SK-N-SH (cell line): ENCODE measurements at regions not wholly inside any gene's neighbourhood (a gene's known extent, or its start where the extent isn't known, plus 50 kb on each side); places are given as distances from the start of the nearest gene placed in this dataset.

Experiments
- CTCF ChIA-PET: fragments of 300-600, 350-600 bp; formaldehyde crosslinking; extraction: SDS; loops from one replicate; lab custom pipeline; 2021; lab: Yijun Ruan, JAX
- POLR2A ChIA-PET: fragments of 350-600 bp; sonication (Branson Sonifier 250); formaldehyde crosslinking; extraction: SDS; loops from one replicate; lab custom pipeline; 2020; ENCODE audit warnings: antibody characterized with exemption, inconsistent platforms; lab: Yijun Ruan, JAX
- DNase-seq: peaks from one replicate; pipeline ENCODE4 v3.0.0; 2012
- H2AFZ ChIP-seq: fragments of 200-600 bp; sonication (generic); 2 replicates; pipeline ENCODE4 v1.8.1; 2016; ENCODE audit warnings: antibody characterized with exemption, mild to moderate bottlenecking, low read depth
- H3F3A ChIP-seq: fragments of 200-600 bp; sonication (generic); replicated peaks from 2 replicates; pipeline ENCODE3; 2016; ENCODE audit warnings: antibody characterized with exemption, mild to moderate bottlenecking; ENCODE audit not compliant: insufficient read depth
- H3K27ac ChIP-seq, 2 experiments: fragments of 200-500 bp in 1 of 2; fragments of 200-600 bp in 1 of 2; sonication (Bioruptor generic) in 1 of 2; sonication (generic), shearing (Covaris generic) in 1 of 2; 2 replicates each; pipeline versions ENCODE4 v1.5.1 to v1.6.1; 2014 to 2016; ENCODE audit warnings: low read depth in 2 of 2, inconsistent platforms in 1 of 2, low read length in 1 of 2, mild to moderate bottlenecking in 1 of 2, mixed read lengths in 1 of 2
- H3K27me3 ChIP-seq: fragments of 200-600 bp; sonication (generic), shearing (Covaris generic); 2 replicates; pipeline ENCODE4 v1.6.1; 2016; ENCODE audit warnings: mixed run types; ENCODE audit not compliant: insufficient read depth
- H3K36me3 ChIP-seq, 2 experiments: fragments of 200-500 bp in 1 of 2; fragments of 200-600 bp in 1 of 2; sonication (Bioruptor generic) in 1 of 2; sonication (generic) in 1 of 2; replicated peaks in 1 of 2; 2 replicates each; pipeline versions ENCODE3 to v1.5.1; 2014 to 2016; ENCODE audit warnings: low read length in 1 of 2, mild to moderate bottlenecking in 1 of 2; ENCODE audit not compliant: insufficient read depth in 2 of 2, control insufficient read depth in 1 of 2
- H3K4me1 ChIP-seq, 2 experiments: fragments of 200-500 bp in 1 of 2; fragments of 200-600 bp in 1 of 2; sonication (Bioruptor generic) in 1 of 2; sonication (generic), shearing (Covaris generic) in 1 of 2; 2 replicates each; pipeline versions ENCODE4 v1.5.1 to v1.6.1; 2014 to 2016; ENCODE audit warnings: low read depth in 1 of 2, low read length in 1 of 2, mixed run types in 1 of 2; ENCODE audit not compliant: insufficient read depth in 2 of 2, control insufficient read depth in 1 of 2
- H3K4me2 ChIP-seq: fragments of 200-600 bp; sonication (generic), shearing (Covaris generic); 2 replicates; pipeline ENCODE4 v1.6.1; 2017; ENCODE audit warnings: mixed run types
- H3K4me3 ChIP-seq, 2 experiments: fragments of 200-500 bp in 1 of 2; fragments of 200-600 bp in 1 of 2; sonication (Bioruptor generic) in 1 of 2; sonication (generic), shearing (Covaris generic) in 1 of 2; 2 replicates each; pipeline versions ENCODE4 v1.5.1 to v1.8.1; 2014 to 2016; ENCODE audit warnings: low read depth in 2 of 2, inconsistent platforms in 1 of 2, low read length in 1 of 2, mild to moderate bottlenecking in 1 of 2, mixed read lengths in 1 of 2, moderate library complexity in 1 of 2
- H3K79me2 ChIP-seq: fragments of 200-600 bp; sonication (generic); 2 replicates; pipeline ENCODE4 v1.8.1; 2017; ENCODE audit warnings: mild to moderate bottlenecking; ENCODE audit not compliant: insufficient read depth
- H3K9ac ChIP-seq: fragments of 200-600 bp; sonication (generic); 2 replicates; pipeline ENCODE4 v1.6.1; 2017; ENCODE audit warnings: mixed run types
- H3K9me2 ChIP-seq: fragments of 200-600 bp; sonication (generic); 2 replicates; pipeline ENCODE4 v1.6.1; 2017; ENCODE audit warnings: mixed run types
- H3K9me3 ChIP-seq: fragments of 200-600 bp; sonication (generic); 2 replicates; pipeline ENCODE4 v1.6.1; 2017; ENCODE audit warnings: mixed run types, mild to moderate bottlenecking, moderate library complexity
- H4K20me1 ChIP-seq: fragments of 200-600 bp; sonication (generic); 2 replicates; pipeline ENCODE4 v1.6.1; 2017; ENCODE audit warnings: mild to moderate bottlenecking, mixed run types; ENCODE audit not compliant: insufficient read depth
- CHD2 ChIP-seq: fragments of 150-350 bp; IDR thresholded peaks from 2 replicates; pipeline ENCODE4 v1.6.1; 2018; ENCODE audit warnings: low read length; ENCODE audit not compliant: partially characterized antibody
- ELF1 ChIP-seq: IDR thresholded peaks from 2 replicates; pipeline ENCODE4 v1.4.0; 2012
- EZH2phosphoT487 ChIP-seq: fragments of 200-600 bp; sonication (generic); IDR thresholded peaks from 2 replicates; pipeline ENCODE4 v1.6.1; 2017; ENCODE audit warnings: low read depth, mixed run types, mild to moderate bottlenecking, antibody characterized with exemption, moderate library complexity, borderline replicate concordance
- FOSL2 ChIP-seq: IDR thresholded peaks from 2 replicates; pipeline ENCODE4 v1.4.0; 2012; ENCODE audit warnings: low read depth, mild to moderate bottlenecking, moderate library complexity, borderline replicate concordance
- FOXJ3 ChIP-seq: sonication (generic); formaldehyde crosslinking; IDR thresholded peaks from 2 replicates; pipeline ENCODE4 v1.5.1; 2020; ENCODE audit warnings: mild to moderate bottlenecking, missing genetic modification reagents
- FOXM1 ChIP-seq: IDR thresholded peaks from 2 replicates; pipeline ENCODE4 v1.4.0; 2012; ENCODE audit warnings: low read depth, mild to moderate bottlenecking
- GABPA ChIP-seq: IDR thresholded peaks from 2 replicates; pipeline ENCODE4 v1.4.0; 2012; ENCODE audit warnings: low read depth, mild to moderate bottlenecking
- MAX ChIP-seq: IDR thresholded peaks from 2 replicates; pipeline ENCODE4 v1.4.0; 2012; ENCODE audit warnings: low read depth
- MEF2A ChIP-seq: IDR thresholded peaks from 2 replicates; pipeline ENCODE4 v1.4.0; 2012; ENCODE audit warnings: low read depth, borderline replicate concordance
- NFIC ChIP-seq: IDR thresholded peaks from 2 replicates; pipeline ENCODE4 v1.4.0; 2012; ENCODE audit warnings: borderline replicate concordance
- POLR2AphosphoS5 ChIP-seq: IDR thresholded peaks from 2 replicates; pipeline ENCODE4 v1.6.1; 2012; ENCODE audit warnings: low read depth, low read length
- RXRA ChIP-seq: IDR thresholded peaks from 2 replicates; pipeline ENCODE4 v1.4.0; 2012; ENCODE audit warnings: low read depth, mild to moderate bottlenecking, borderline replicate concordance
- SIN3A ChIP-seq: IDR thresholded peaks from 2 replicates; pipeline ENCODE4 v1.6.1; 2012; ENCODE audit warnings: low read depth, mild to moderate bottlenecking, low read length, moderate library complexity, borderline replicate concordance
- SMC3 ChIP-seq: IDR thresholded peaks from 2 replicates; pipeline ENCODE4 v1.6.1; 2012; ENCODE audit warnings: low read depth, low read length, improper control_type of control experiment
- WGBS: methylation state at CpG from one replicate; pipeline ENCODE4 v1.1.6; 2017; ENCODE audit warnings: low lambda C conversion rate; 5-methylcytosine and 5-hydroxymethylcytosine counted together
- TF ChIP-seq, protein P1 (sequence below): IDR thresholded peaks from 2 replicates; pipeline ENCODE4 v1.4.0; 2012; ENCODE audit warnings: low read depth, borderline replicate concordance
- TF ChIP-seq, protein P2 (sequence below): fragments of 150-350 bp; IDR thresholded peaks from 2 replicates; pipeline ENCODE4 v1.6.1; 2017; ENCODE audit warnings: antibody characterized with exemption, low read length, low read depth, borderline replicate concordance
- TF ChIP-seq, protein P3 (sequence below): IDR thresholded peaks from 2 replicates; pipeline ENCODE4 v1.6.1; 2012; ENCODE audit warnings: mild to moderate bottlenecking, low read depth, low read length, moderate library complexity

- WGBS = 57% methylated on average over 2 of the region's 2 CpGs
- CTCF ChIA-PET = interaction anchor here (0.9 to 1.4 kb wide), 3 partner anchors 38 to 1990 kb away, joined by 3 to 4 read pairs (median 3); partner anchors contain the start of gene APP
- POLR2A ChIA-PET = interaction anchor here (0.6 kb wide), 1 partner anchor 278 kb away, joined by 3 read pairs; no protein-coding TSS in a partner anchor
Measured at GRCh38 chr21:26754853-26755252, 90.4 kb downstream of the ADAMTS1 start.

DNA sequence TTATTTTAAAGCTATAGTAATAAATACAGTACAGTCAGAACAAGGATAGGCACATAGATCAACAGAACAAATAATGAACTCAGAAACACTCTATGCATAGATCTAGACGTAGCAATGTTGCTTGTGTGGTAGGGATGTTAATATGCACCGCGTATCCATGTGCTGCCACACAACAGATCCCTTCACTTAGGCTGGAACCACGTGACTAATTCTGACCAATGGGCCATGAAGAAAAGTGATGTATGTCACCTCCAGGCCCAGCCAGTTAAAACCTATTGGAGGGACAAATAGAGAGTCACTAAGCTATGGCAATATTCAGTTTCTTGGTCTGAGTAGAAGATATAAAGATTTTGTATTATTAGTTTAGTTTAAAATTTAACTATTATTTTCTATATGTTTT is 91.4 kb downstream of the ADAMTS1 start:
- WGBS = 52% methylated on average over 4 of the region's 4 CpGs
- Histone ChIP-seq H3K27ac (no peak overlapping the region), H3K4me3 (no peak overlapping the region), H4K20me1 (no peaks in the 10 kb centered on the region), H3K36me3 (no peaks in the 10 kb centered on the region), H3K4me1 (no peaks in the 10 kb centered on the region), H3K4me2 (no peak overlapping the region), H3K9me2 (no peaks in the 10 kb centered on the region), H3K9ac (no peak overlapping the region), H3K27me3 (no peaks in the 10 kb centered on the region), H3K79me2 (no peaks in the 10 kb centered on the region), H3F3A (no peaks in the 10 kb centered on the region), H3K9me3 (no peaks in the 10 kb centered on the region), H2AFZ (no peak overlapping the region)
- POLR2A ChIA-PET = no interaction called here
- DNase-seq = no peak
- CTCF ChIA-PET = interaction anchor here (1.4 kb wide), 1 partner anchor 21 kb away, joined by 5 read pairs; no protein-coding TSS in a partner anchor
- no peak for TF ChIP-seq GABPA
- TF ChIP-seq MEF2A = no peak
- TF ChIP-seq, protein P1, sequence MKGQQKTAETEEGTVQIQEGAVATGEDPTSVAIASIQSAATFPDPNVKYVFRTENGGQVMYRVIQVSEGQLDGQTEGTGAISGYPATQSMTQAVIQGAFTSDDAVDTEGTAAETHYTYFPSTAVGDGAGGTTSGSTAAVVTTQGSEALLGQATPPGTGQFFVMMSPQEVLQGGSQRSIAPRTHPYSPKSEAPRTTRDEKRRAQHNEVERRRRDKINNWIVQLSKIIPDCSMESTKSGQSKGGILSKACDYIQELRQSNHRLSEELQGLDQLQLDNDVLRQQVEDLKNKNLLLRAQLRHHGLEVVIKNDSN = peak; percentile 14; the same call in 1 of the 2 replicates
- TF ChIP-seq SIN3A = no peak

More at GRCh38 chr21:26754853-26755252, 90.4 kb downstream of the ADAMTS1 start:
- H3K36me3 ChIP-seq = no peaks in the 10 kb centered on the region
- no peak for DNase-seq
- no peaks in the 10 kb centered on the region for H3K9me2 ChIP-seq
- no peaks in the 10 kb centered on the region for H3K79me2 ChIP-seq
- no peaks in the 10 kb centered on the region for H3K27me3 ChIP-seq
- no peak overlapping the region for H3K9ac ChIP-seq
- H3F3A ChIP-seq = no peaks in the 10 kb centered on the region
- H3K27ac ChIP-seq = no peak overlapping the region
- no peak overlapping the region for H3K4me2 ChIP-seq
- TF ChIP-seq POLR2AphosphoS5 (no peak), NFIC (no peak)
- H2AFZ ChIP-seq = no peak overlapping the region
- no peak overlapping the region for H3K4me3 ChIP-seq
- H4K20me1 ChIP-seq = no peaks in the 10 kb centered on the region
- no peaks in the 10 kb centered on the region for H3K9me3 ChIP-seq
- no peaks in the 10 kb centered on the region for H3K4me1 ChIP-seq

GRCh38 chr21:26752849-26753248 is 92.4 kb downstream of the ADAMTS1 start:
- Histone ChIP-seq H3K9me3 (no peaks in the 10 kb centered on the region), H3K79me2 (no peaks in the 10 kb centered on the region), H3K36me3 (no peaks in the 10 kb centered on the region), H4K20me1 (no peaks in the 10 kb centered on the region), H3K27ac (no peak overlapping the region), H3K4me1 (no peaks in the 10 kb centered on the region), H3K27me3 (no peaks in the 10 kb centered on the region), H3K4me3 (no peak overlapping the region), H3K9me2 (no peaks in the 10 kb centered on the region), H2AFZ (no peak overlapping the region), H3K9ac (no peak overlapping the region), H3K4me2 (no peak overlapping the region), H3F3A (no peaks in the 10 kb centered on the region)
- ChIA-PET CTCF (interaction anchor here (0.6 to 1.4 kb wide), 3 partner anchors 20 to 163 kb away, joined by 3 to 5 read pairs (median 4); no protein-coding TSS in a partner anchor), POLR2A (no interaction called here)
- DNase-seq = no peak
- TF ChIP-seq MAX = no peak
- TF ChIP-seq MEF2A = no peak
- no peak for TF ChIP-seq FOXJ3
- no peak for TF ChIP-seq ELF1
- no peak for TF ChIP-seq FOXM1
- no peak for TF ChIP-seq SMC3
- TF ChIP-seq EZH2phosphoT487 = no peak
- no peak for TF ChIP-seq CHD2
- TF ChIP-seq FOSL2 = no peak
- TF ChIP-seq, protein P2, sequence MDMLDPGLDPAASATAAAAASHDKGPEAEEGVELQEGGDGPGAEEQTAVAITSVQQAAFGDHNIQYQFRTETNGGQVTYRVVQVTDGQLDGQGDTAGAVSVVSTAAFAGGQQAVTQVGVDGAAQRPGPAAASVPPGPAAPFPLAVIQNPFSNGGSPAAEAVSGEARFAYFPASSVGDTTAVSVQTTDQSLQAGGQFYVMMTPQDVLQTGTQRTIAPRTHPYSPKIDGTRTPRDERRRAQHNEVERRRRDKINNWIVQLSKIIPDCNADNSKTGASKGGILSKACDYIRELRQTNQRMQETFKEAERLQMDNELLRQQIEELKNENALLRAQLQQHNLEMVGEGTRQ = no peak
- TF ChIP-seq, protein P3, sequence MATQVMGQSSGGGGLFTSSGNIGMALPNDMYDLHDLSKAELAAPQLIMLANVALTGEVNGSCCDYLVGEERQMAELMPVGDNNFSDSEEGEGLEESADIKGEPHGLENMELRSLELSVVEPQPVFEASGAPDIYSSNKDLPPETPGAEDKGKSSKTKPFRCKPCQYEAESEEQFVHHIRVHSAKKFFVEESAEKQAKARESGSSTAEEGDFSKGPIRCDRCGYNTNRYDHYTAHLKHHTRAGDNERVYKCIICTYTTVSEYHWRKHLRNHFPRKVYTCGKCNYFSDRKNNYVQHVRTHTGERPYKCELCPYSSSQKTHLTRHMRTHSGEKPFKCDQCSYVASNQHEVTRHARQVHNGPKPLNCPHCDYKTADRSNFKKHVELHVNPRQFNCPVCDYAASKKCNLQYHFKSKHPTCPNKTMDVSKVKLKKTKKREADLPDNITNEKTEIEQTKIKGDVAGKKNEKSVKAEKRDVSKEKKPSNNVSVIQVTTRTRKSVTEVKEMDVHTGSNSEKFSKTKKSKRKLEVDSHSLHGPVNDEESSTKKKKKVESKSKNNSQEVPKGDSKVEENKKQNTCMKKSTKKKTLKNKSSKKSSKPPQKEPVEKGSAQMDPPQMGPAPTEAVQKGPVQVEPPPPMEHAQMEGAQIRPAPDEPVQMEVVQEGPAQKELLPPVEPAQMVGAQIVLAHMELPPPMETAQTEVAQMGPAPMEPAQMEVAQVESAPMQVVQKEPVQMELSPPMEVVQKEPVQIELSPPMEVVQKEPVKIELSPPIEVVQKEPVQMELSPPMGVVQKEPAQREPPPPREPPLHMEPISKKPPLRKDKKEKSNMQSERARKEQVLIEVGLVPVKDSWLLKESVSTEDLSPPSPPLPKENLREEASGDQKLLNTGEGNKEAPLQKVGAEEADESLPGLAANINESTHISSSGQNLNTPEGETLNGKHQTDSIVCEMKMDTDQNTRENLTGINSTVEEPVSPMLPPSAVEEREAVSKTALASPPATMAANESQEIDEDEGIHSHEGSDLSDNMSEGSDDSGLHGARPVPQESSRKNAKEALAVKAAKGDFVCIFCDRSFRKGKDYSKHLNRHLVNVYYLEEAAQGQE = no peak
- TF ChIP-seq RXRA = no peak
- no peak for TF ChIP-seq SIN3A
- 22% methylated on average over 2 of the region's 2 CpGs for WGBS
